Stromal cell of bone marrow (primary cell): ENCODE measurements at regions not wholly inside any gene's neighbourhood (a gene's known extent, or its start where the extent isn't known, plus 50 kb on each side); places are given as distances from the start of the nearest gene placed in this dataset.

Source experiments
- DNase-seq: peaks from one replicate; pipeline ENCODE4 v3.0.0-alpha.2; 2012; ENCODE audit warnings: low read depth

GRCh38 chr5:5062525-5063302, 77.4 kb upstream of the ADAMTS16 start:
- no peak for DNase-seq

DNA sequence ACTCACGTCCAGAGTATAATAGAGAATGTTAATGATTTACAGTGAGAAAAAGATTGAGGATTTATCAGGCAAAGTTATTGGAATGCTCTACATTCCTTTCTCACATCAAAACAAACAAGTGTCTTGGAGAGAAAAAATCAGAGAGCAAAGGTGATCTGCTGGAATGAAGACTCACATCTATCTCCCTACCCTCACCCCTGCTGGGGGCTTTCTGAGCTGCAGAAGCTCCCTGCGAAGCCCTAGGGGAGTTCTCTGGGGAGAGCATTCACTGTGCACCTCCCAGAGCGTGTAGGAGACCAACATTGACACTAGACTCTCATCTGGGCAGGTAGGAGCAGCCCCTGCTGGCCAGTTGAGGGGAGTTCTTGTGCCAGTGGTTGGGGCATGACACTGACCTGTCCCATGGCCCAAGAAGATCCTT, 76.6 kb upstream of the ADAMTS16 start:
- no peak for DNase-seq

DNA sequence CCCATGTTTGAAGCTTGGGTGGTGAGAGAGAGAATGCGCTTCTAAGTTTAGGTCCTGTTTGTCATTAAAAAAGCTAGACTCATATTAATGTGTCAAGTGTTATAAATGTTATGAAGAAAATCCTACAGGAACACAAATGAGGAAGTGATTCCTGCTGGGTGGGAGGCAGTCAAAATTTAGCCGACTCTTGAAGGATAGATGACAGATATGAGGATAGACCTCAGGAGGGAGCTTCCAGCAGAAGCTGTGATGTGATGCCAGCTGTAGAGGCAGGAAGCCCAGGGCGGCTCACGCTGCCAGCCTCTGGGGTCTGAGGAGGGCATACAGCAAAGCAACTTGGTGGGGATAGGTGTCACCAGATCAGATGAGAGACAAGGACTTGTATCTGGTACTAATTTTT, 74.7 kb upstream of the ADAMTS16 start:
- DNase-seq, result no peak

- no peak for DNase-seq
Observed at GRCh38 chr5:5066276-5067186, 73.6 kb upstream of the ADAMTS16 start.

DNA sequence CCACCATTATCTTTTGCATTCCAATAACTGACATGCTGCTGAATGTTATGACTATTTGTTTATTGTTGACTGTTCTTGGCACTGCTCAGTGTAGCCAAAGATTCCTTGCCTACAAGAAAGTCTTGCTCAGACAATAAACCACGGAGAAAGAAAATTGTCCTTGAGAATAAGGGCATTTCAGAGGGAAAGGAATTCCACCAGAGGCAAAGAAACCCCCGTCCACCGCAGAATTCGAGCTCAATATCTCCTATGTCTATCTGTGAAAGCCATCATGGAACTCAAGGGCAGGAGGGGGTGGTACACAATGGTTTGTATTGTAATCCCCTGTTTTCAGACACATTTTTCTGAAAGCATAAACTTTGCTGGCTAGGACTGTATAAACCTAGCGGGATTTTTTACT, 70.3 kb upstream of the ADAMTS16 start:
- no peak for DNase-seq

DNA sequence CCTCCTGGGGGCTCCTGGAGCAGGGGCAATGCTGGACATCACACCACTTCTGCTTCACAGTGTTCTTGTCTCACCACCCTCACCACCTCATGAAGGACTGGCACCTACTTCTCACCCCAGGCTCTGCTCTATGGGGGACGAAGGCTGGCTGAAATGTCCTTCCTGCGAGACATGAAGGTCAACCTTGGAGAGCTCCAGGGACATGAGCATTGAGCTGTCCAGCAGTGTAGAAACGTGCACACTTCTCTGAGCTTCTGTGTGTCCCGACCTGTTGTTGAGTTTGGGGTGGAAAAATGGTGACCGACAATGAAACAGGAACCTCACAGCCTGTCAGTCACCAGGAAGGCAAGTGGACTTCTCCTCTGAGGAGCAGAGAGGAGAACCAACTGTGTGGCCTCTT, 68.6 kb upstream of the ADAMTS16 start:
- no peak for DNase-seq

GRCh38 chr5:5077236-5077635, 62.9 kb upstream of the ADAMTS16 start:
- no peak for DNase-seq

- DNase-seq, result no peak
Observed at GRCh38 chr5:5078009-5078897, 61.9 kb upstream of the ADAMTS16 start.

- no peak for DNase-seq
Observed at GRCh38 chr5:5079876-5080275, 60.3 kb upstream of the ADAMTS16 start.

DNA sequence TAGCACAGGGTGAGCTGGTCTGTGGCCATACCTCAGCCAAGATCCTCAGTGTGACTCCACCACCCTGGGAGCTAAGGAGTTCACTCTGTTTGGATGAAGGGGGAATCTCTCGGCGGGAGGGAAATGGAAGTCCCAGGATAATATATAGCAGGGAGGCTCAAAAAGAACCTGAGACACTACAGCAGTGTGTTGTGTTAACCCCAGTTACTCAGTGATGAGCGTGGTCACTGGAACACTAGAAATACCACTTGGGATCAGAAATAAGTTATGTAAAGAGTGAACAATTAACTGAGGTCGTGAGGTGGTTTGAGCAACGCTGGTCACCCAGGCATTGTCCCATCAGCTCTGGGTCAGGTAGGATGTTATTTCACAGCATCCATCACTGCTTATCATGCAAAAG, 59.3 kb upstream of the ADAMTS16 start:
- no peak for DNase-seq

GRCh38 chr5:5085381-5085780, 54.7 kb upstream of the ADAMTS16 start:
- DNase-seq, result no peak

DNA sequence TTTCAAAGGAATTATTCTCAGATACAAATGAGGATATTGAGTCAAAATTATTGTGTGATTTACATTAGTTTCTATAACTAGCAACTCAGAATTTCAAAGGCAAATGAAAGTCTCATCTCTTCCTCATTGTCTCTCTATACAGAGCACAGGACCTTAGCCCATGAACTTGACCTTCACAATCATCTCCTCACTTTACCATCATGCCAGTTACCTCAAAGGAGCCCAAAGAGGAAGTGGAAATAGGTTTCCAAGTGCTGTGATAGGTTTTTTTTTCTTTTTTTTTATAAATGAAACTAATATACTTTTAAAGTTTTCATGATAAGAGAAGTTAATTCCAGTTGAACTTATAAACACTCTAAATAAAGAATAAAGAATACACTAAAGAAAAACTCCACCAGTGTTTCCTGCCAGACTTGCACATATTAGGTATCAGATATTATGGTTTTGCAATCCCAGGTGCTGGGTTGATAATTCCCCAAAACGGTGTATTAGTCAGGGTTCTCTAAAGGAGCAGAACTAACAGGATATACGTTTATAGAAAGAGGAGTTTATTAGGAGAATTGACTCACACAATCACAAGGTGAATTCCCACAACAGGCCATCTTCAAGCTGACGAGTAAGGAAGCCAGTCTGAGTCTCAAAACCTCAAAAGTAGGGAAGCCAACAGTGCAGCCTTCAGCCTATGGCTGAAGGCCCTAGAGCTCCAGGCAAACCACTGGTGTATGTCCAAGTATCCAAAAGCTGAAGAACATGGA, 50.1 kb upstream of the ADAMTS16 start:
- DNase-seq, result no peak
